Central memory CD8-positive, alpha-beta T cell (primary cell): ENCODE measurements at regions not wholly inside any gene's neighbourhood (a gene's known extent, or its start where the extent isn't known, plus 50 kb on each side); places are given as distances from the start of the nearest gene placed in this dataset.
"Not testable (repeated sequence)": the region's sequence is repeated elsewhere in the genome, so short reads cannot be mapped to it uniquely, and the experiment has no call there.

Experiments used
- ATAC-seq: fragments of 150-1000 bp; cut with Tn5 transposase; replicated peaks from 2 replicates; pipeline ENCODE4 v1.10.0; 2022; ENCODE audit warnings: mild to moderate bottlenecking, moderate FRiP score, moderate number of reproducible peaks; ENCODE audit not compliant: poor library complexity, severe bottlenecking; ENCODE audit errors: extremely low read depth
- DNase-seq, 2 donors: peaks; one replicate each; pipeline ENCODE4 v3.0.0; 2021; ENCODE audit warnings: low spot score in 2 of 2
- H3K27ac Mint-ChIP-seq: one replicate; pipeline ENCODE4 v1.8.0; 2022; ENCODE audit warnings: low read depth, mild to moderate bottlenecking, moderate library complexity, mixed read lengths
- H3K27me3 Mint-ChIP-seq: one replicate; pipeline ENCODE4 v1.8.0; 2022; ENCODE audit warnings: mixed read lengths
- H3K36me3 Mint-ChIP-seq: one replicate; pipeline ENCODE4 v1.8.0; 2022; ENCODE audit warnings: mild to moderate bottlenecking, moderate library complexity, mixed read lengths; ENCODE audit not compliant: insufficient read depth
- H3K4me1 Mint-ChIP-seq: one replicate; pipeline ENCODE4 v1.8.0; 2022; ENCODE audit warnings: mixed read lengths
- H3K4me3 Mint-ChIP-seq: one replicate; pipeline ENCODE4 v1.8.0; 2022; ENCODE audit warnings: mild to moderate bottlenecking, moderate library complexity, mixed read lengths
- H3K9me3 Mint-ChIP-seq: one replicate; pipeline ENCODE4 v1.8.0; 2022; ENCODE audit warnings: mixed read lengths

GRCh38 chr7:153939654-153940053 is 112.5 kb upstream of the DPP6 start:
- peaks cover 10% of the 10 kb centered on the region for H3K9me3 Mint-ChIP-seq
- no peak overlapping the region for H3K4me3 Mint-ChIP-seq
- H3K27ac Mint-ChIP-seq: no peak overlapping the region
- peaks cover 3% of the 10 kb centered on the region for H3K36me3 Mint-ChIP-seq
- no peaks in the 10 kb centered on the region for H3K27me3 Mint-ChIP-seq
- ATAC-seq (no peak), DNase-seq (no peak)
- no peaks in the 10 kb centered on the region for H3K4me1 Mint-ChIP-seq

- no peaks in the 10 kb centered on the region for H3K4me1 Mint-ChIP-seq
- peaks cover 4% of the 10 kb centered on the region for H3K36me3 Mint-ChIP-seq
- H3K4me3 Mint-ChIP-seq: no peak overlapping the region
- ATAC-seq (no peak), DNase-seq (no peak)
- no peak overlapping the region for H3K27ac Mint-ChIP-seq
- peaks cover 18% of the 10 kb centered on the region for H3K9me3 Mint-ChIP-seq
- no peaks in the 10 kb centered on the region for H3K27me3 Mint-ChIP-seq
These were observed 111.1 kb upstream of the DPP6 start for GRCh38 chr7:153941061-153941460.

GRCh38 chr7:153942036-153942435 is 110.2 kb upstream of the DPP6 start:
- Mint-ChIP-seq H3K36me3 (peaks cover 4% of the 10 kb centered on the region), H3K4me1 (no peaks in the 10 kb centered on the region), H3K9me3 (peaks cover 18% of the 10 kb centered on the region), H3K27me3 (no peaks in the 10 kb centered on the region), H3K27ac (no peak overlapping the region), H3K4me3 (no peak overlapping the region)
- ATAC-seq: no peak
- no peak for DNase-seq

GRCh38 chr7:153943457-153943856 is 108.7 kb upstream of the DPP6 start:
- ATAC-seq (no peak), DNase-seq (no peak)
- Mint-ChIP-seq H3K27me3 (no peaks in the 10 kb centered on the region), H3K4me1 (no peaks in the 10 kb centered on the region), H3K4me3 (no peak overlapping the region), H3K9me3 (peaks cover 18% of the 10 kb centered on the region), H3K36me3 (peaks cover 4% of the 10 kb centered on the region), H3K27ac (no peak overlapping the region)

GRCh38 chr7:153943861-153944260 is 108.3 kb upstream of the DPP6 start:
- H3K9me3 Mint-ChIP-seq: peaks cover 18% of the 10 kb centered on the region
- H3K36me3 Mint-ChIP-seq: peaks cover 4% of the 10 kb centered on the region
- H3K27ac Mint-ChIP-seq: no peak overlapping the region
- no peak for ATAC-seq
- no peaks in the 10 kb centered on the region for H3K27me3 Mint-ChIP-seq
- no peaks in the 10 kb centered on the region for H3K4me1 Mint-ChIP-seq
- no peak overlapping the region for H3K4me3 Mint-ChIP-seq
- no peak for DNase-seq

- no peak overlapping the region for H3K27ac Mint-ChIP-seq
- H3K4me3 Mint-ChIP-seq: no peak overlapping the region
- no peak for ATAC-seq
- peaks cover 31% of the 10 kb centered on the region for H3K9me3 Mint-ChIP-seq
- no peaks in the 10 kb centered on the region for H3K27me3 Mint-ChIP-seq
- H3K4me1 Mint-ChIP-seq: no peaks in the 10 kb centered on the region
- peaks cover 1% of the 10 kb centered on the region for H3K36me3 Mint-ChIP-seq
- DNase-seq: no peak
These were observed 104.1 kb upstream of the DPP6 start for GRCh38 chr7:153948060-153948459.

- no peaks in the 10 kb centered on the region for H3K4me1 Mint-ChIP-seq
- H3K27ac Mint-ChIP-seq: no peak overlapping the region
- H3K4me3 Mint-ChIP-seq: no peak overlapping the region
- no peak for ATAC-seq
- H3K9me3 Mint-ChIP-seq: peaks cover 18% of the 10 kb centered on the region
- no peaks in the 10 kb centered on the region for H3K36me3 Mint-ChIP-seq
- no peaks in the 10 kb centered on the region for H3K27me3 Mint-ChIP-seq
- no peak for DNase-seq
These were observed 100.9 kb upstream of the DPP6 start for GRCh38 chr7:153951316-153951715.

- peaks cover 16% of the 10 kb centered on the region for H3K9me3 Mint-ChIP-seq
- H3K36me3 Mint-ChIP-seq: no peaks in the 10 kb centered on the region
- DNase-seq: no peak
- no peak overlapping the region for H3K4me3 Mint-ChIP-seq
- no peaks in the 10 kb centered on the region for H3K4me1 Mint-ChIP-seq
- no peaks in the 10 kb centered on the region for H3K27me3 Mint-ChIP-seq
- no peak overlapping the region for H3K27ac Mint-ChIP-seq
- ATAC-seq: no peak
These were observed 97.7 kb upstream of the DPP6 start for GRCh38 chr7:153954477-153954876.

GRCh38 chr7:153957677-153958076 is 94.5 kb upstream of the DPP6 start:
- H3K27me3 Mint-ChIP-seq, H3K9me3 Mint-ChIP-seq, H3K4me3 Mint-ChIP-seq, DNase-seq, H3K27ac Mint-ChIP-seq, H3K36me3 Mint-ChIP-seq, ATAC-seq, H3K4me1 Mint-ChIP-seq: not testable (repeated sequence)

- H3K9me3 Mint-ChIP-seq, H3K27ac Mint-ChIP-seq, H3K27me3 Mint-ChIP-seq, ATAC-seq, H3K4me1 Mint-ChIP-seq, H3K36me3 Mint-ChIP-seq, H3K4me3 Mint-ChIP-seq, DNase-seq: not testable (repeated sequence)
These were observed 93.8 kb upstream of the DPP6 start for GRCh38 chr7:153958381-153958780.

- not testable (repeated sequence) for H3K9me3 Mint-ChIP-seq, H3K27me3 Mint-ChIP-seq, H3K4me1 Mint-ChIP-seq, DNase-seq, H3K27ac Mint-ChIP-seq, ATAC-seq, H3K36me3 Mint-ChIP-seq, H3K4me3 Mint-ChIP-seq
These were observed 93.4 kb upstream of the DPP6 start for GRCh38 chr7:153958789-153959188.

GRCh38 chr7:153964481-153965112 is 87.6 kb upstream of the DPP6 start:
- H3K27ac Mint-ChIP-seq, H3K27me3 Mint-ChIP-seq, H3K4me3 Mint-ChIP-seq, H3K36me3 Mint-ChIP-seq, DNase-seq, ATAC-seq, H3K4me1 Mint-ChIP-seq: not testable (repeated sequence)
- peaks cover 13% of the 10 kb centered on the region for H3K9me3 Mint-ChIP-seq

- H3K36me3 Mint-ChIP-seq, H3K4me1 Mint-ChIP-seq, H3K27ac Mint-ChIP-seq, DNase-seq, ATAC-seq, H3K9me3 Mint-ChIP-seq, H3K4me3 Mint-ChIP-seq, H3K27me3 Mint-ChIP-seq: not testable (repeated sequence)
These were observed 83.2 kb upstream of the DPP6 start for GRCh38 chr7:153969016-153969415.

GRCh38 chr7:153974603-153975002 is 77.6 kb upstream of the DPP6 start:
- not testable (repeated sequence) for H3K4me1 Mint-ChIP-seq, H3K4me3 Mint-ChIP-seq, H3K9me3 Mint-ChIP-seq, H3K27me3 Mint-ChIP-seq, ATAC-seq, H3K27ac Mint-ChIP-seq, H3K36me3 Mint-ChIP-seq, DNase-seq
